Limb (tissue), 2 donors: ENCODE measurements at regions not wholly inside any gene's neighbourhood (a gene's known extent, or its start where the extent isn't known, plus 50 kb on each side); places are given as distances from the start of the nearest gene placed in this dataset.
A peak's percentile ranks its signal among the peaks of the same experiment; 100 is the strongest.

Source experiments
- DNase-seq, 2 donors: peaks; one replicate each; pipeline ENCODE4 v3.0.0-alpha.2; 2016; ENCODE audit errors: extremely low spot score in 2 of 2

DNA sequence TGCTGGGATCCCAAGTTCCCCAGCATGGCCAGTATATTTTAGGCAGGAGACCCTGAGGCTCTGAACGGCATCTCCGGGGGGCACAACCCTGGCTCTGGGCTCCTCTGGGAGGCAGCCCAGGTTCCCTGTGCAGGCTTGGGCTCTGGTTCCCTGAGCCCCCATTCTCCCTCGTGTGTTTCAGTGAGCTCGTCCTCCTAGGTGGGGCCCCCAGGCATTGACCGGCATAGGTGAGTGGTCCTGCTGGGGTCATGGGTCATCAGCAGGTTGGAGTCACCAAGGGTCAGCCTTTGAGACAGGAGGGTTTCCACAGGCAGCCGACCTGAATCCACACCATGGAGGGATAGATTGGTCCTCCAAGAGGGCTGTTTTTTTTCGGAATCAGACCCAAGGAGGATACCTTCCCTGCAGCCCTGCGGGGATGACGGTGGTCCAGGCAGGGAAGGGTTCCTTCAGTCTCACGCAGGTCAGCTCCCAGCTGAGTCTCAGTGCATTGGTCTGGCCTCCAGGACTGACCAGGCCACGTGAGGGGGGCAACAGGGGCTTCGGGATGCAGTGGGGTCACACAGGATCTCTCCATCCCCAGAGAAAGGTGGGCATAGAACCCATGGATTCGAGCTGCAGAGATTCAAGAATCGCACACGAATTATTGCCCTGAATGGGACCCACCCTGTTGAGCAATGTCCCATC, 226.0 kb downstream of the SNRPN start:
- peak in 1 of 2 donors; percentile 16 for DNase-seq

DNA sequence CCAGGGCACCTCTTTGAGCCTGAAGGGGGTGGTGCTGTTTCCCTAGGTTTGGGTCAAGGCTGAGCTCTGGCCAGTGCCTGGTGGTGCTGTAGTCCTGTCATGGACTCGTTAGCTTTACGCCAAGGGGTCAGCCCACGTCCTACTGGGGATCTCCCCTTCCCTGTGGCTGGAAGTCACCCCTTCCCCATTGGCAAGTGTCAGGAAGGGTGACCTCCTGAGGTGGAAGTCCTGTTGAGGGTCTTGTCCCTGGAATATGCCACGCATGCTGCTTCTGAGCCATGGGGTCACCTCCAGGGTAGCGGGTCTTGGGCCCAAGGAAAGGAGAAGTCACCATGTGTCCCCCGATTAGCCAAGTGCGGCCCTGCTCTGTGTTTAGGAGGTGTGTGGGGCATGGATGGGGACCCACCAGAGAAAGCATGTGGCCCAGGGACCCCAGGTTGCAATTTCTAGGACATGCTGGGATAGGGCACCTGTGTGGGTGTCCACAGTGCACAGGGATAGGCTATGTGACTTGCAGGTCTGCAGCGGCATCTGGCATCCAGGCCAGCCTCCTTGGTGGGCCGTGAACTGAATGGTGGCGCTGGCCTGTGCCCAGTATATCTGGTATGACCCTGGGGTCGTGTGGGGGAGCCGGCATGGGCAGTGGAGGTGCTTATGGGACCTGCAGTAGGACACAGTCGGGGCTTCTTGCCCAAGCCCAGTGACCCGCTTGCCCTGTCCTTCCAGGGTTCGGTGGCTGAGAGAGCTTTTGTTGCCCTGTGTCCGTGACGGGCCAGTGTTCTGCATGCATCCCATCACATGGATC, 226.7 kb downstream of the SNRPN start:
- no peak for DNase-seq

DNA sequence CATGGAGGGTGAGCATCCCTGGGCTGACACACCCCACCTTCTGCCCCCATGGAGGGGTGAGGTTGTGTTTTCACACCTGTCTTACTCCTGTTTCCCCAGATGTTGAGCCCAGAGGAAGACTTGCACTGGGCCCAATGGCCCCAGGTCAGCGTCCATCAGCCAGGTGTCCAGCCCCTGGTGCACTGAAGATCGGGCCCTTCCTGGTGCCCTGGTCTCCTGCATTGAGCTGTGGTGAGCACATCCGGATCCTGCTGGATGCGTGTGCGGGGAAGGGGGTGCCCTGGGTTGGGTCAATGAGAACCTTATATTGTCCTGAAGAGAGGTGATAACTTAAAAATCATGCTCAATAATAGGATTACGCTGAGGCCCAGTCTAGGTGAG, 227.3 kb downstream of the SNRPN start:
- DNase-seq, result peak in 1 of 2 donors; percentile 13

DNA sequence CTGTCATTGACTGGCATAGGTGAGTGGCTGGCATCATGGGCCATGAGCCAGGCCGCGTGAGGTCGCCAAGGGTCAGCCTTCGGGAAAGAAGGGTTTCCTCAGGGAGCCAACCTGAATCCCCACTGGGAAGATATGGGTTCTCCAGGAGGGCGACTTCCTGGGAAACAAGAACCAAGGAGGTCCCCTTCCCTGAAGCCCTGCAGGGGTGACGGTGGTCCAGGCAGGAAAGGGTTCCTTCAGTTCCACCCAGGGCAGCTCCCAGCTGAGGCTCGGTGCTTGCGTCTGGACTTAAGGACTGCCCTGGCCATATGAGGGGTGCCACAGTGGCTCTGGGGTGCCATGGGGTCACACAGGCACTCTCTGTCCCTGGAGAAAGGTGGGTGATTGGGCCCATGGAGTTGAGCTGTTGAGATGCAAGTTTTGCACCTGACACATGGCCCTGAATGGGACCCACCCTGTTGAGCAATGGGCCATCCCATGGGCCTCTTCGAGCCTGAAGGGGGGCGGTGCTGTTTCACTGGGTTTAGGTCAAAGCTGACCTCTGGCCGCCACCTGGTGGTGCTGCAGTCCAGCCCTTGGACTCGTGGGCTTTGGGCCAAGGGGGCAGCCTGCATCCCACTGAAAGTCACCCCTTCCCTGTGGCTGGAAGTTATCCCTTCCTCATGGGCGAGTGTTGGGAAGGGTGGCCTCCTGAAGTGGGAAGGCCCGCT, 228.1 kb downstream of the SNRPN start:
- no peak for DNase-seq

DNA sequence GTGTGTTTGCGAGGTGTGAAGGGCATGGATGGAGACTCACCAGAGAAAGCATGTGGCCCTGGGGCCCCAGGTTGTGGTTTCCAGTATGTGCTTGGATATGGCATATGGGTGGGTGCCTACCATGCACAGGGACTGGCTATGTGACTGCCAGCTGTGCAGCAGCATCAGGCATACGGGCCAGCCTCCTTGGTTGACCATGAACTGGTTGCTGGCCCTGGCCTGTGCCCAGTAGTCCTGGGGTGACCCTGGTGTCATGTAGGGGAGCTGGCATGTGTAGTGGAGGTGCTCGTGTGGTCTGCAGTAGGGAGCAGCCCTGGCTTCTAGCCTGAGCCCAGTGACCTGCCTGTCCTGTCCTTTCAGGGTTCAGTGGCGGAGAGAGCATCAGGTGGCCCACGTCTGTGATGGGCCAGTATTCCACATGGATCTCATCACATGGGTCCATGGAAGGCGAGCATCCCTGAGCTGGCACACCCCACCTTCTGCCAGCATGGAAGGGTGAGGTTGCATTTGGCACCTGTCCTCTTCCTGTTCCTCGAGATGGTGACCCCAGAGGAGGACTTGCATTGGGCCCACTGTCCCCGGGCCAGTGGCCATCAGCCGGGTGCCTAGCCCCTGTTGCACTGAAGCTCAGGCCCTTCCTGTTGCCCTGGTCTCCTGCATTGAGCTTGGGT, 228.9 kb downstream of the SNRPN start:
- peak in 1 of 2 donors; percentile 9 for DNase-seq

DNA sequence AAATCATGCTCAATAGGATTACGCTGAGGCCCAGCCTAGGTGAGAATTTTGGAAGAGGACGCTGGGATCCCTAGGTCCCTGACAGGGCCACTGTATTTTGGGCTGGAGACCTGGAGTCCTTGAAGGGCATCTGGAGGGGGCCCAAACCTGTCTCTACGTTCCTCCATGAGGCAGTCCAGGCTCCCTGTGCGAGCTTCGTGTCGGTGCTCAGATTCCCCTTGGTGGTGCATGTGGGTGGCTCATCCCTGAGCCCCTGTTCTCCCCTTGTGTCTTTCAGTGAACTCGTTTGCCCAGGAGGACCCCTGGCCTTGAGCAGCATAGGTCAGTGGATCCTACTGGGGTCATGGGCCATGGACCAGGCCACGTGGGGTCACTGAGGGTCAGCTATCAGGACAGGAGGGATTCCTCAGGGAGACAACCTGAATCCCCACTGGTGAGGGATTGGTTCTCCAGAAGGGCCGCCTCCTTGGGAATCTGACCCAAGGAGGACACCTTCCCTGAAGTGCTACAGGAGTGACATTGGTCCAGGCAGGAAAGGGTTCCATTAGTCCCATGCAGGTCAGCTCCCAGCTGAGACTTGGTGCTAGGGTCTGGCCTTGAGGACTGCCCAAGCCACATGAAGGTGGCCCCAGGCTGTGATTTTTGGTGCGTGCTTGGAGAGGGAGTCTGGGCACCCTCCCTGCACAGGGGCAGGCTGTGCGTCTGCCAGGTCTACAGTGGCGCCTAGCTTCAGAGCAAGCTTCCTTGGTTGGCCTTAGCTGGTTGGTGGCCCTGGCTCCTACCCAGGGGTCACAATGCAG, 229.8 kb downstream of the SNRPN start:
- no peak for DNase-seq

DNA sequence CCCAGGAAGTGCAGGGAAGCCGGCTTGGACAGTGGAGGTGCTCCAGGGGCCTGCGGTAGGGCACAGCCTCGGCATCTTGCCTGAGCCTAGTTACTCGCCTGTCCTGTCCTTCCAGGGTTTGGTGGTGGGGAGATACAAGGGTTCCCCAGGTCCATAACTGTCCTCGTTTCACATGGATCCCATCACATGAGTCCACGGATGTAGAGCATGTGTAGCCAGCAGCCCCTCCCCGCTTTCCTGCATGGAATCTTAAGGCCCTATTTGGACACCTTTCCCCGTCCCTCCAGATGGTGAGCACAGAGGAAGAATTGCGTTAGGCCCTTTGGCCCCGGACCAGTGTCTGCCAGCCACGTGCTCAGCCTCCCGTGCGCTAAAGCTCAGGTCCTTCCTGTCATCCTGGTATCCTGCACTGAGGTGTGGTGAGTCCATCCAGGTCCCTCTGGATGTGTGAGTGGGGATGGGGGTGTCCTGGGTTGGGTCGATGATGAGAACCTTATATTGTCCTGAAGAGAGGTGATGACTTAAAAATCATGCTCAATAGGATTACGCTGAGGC, 230.4 kb downstream of the SNRPN start:
- no peak for DNase-seq

DNA sequence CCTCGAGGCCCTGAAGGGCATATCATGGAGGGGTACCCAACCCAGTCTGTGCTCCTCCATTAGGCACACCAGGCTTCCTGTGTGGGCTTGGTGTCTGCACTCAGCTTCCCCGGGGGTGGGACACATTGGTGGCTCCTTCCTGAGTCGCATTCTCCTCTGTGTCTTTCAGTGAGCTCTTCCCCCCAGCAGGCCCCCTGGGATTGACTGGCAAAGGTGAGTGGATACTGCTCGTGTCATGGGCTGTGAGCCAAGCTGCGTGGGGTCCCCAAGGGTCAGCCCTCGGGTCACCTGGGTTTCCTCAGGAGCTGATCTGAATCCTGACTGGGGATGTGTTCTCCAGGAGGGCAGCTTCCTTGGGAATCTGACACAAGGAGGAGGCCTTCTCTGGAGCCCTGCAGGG, 231.0 kb downstream of the SNRPN start:
- no peak for DNase-seq

DNA sequence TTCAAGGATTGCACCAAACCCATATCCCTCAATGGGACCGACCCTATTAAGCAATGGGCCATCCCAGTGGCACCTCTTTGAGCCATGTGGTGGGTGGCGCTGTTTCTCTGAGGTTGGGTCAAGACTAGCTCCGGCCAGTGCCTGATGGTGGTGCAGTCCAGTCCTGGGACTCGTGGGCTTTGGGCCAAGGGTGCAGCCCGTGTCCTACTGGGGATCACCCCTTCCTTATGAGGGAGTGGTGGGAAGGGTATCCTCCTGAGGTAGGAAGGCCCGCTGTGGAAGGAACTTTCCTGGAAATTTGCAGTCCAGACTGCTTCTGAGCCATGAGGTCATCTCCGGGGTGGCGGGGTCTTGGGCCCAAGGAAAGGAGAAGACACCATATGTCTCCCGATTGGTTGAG, 231.6 kb downstream of the SNRPN start:
- DNase-seq, result no peak

DNA sequence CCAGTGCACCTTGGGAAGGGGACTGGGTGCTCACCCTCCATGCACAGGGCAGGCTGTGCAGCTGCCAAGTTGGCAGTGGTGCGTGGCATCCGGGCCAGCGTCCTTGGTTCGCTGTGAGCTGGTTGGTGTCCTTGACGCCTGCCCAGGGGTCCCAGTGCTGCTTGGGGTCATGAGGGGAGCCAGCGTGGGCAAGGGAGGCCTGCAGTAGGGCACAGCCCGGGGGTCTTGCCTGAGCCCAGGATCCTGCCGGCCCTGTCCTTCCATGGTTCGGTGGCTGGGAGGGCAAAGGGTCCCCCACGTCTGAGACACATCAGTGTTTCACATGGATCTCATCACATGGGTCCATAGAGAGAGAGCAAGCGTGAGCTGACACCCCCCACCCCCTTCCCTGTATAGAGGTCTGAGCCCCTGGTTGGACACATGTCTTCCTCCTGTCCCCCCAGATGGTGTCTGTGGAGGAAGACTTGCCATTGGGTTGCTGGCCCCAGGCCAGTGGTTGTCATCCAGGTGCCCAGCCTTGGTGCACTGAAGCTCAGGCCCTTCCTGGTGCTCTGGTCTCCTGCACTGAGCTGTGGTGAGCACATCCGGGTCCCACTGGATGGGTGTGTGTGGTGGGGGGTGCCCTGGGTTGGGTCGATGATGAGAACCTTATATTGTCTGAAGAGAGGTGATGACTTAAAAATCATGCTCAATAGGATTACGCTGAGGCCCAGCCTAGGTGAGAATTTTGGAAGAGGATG, 232.3 kb downstream of the SNRPN start:
- no peak for DNase-seq

DNA sequence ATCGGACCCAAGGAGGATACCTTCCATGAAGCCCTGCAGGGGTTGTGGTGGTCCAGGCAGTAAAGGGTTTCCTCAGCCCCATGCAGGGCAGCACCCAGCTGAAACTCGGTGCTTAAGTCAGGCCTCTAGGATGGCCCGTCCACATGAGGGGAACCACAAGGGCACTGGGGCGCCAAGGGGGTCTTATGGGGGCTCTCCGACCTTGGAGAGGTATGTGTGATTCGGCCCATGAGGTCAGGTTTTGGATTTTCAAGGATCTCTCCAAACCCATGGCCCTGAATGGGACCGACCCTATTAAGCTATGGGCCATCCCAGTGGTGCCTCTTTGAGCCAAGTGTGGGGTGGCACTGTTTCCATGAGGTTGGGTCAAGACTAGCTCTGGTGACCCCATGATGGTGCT, 233.3 kb downstream of the SNRPN start:
- no peak for DNase-seq

DNA sequence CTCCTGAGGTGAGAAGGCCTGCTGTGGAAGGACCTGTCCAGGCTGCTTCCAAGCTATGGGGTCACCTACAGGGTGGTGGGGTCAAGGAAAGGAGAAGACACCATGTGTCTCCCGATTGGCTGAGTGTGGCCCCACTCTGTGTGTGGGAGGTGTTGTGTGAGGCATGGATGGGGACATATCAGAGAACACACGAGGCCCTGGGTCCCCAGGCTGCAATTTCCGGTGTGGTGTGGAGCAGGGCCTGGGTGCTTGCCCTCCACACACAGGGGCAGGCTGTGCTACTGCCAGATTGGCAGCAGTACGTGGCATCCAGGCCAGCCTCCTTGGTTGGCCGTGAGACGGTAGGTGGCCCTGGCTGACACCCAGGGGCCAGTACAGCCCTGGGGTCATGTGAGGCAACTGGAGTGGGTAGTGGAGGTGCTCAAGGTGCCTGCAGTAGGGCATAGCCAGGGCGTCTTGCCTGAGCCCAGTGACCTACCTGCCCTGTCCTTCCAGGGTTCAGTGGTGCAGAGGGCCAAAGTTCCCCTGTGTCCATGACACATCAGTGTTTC, 233.8 kb downstream of the SNRPN start:
- no peak for DNase-seq

DNA sequence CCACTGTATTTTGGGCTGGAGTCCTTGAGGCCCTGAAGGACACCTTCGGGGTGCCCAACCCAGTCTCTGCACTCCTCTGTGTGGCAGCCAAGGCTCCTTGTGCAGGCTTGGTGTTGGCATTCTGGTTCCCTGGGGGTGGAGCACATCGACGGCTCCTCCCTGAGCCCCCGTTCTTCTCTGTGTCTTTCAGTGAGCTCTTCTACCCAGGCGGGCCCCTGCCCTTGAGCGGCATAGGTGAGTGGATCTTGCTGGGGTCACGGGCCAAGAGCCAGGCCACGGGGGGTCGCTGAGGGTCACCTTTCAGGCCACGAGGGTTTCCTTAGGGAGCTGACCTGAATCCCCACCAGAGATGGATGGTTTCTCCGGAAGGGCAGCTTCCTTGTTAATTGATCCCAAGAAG, 234.8 kb downstream of the SNRPN start:
- DNase-seq, result no peak

DNA sequence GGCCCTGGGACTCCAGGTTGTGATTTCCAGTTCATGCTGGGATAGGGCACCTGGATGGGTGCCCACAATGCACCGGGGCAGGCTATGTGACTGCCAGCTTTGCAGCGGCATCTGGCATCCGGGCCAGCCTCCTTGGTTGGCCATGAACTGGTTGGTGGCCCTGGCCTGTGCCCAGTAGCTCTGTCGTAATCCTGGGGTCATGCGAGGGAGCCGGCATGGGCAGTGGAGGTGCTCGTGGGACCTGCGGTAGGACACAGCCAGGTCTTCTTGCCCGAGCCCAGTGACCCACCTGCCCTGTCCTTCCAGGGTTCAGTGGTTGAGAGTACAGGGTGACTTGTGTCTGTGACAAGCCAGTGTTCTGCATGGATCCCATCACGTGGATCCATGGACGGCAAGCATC, 237.9 kb downstream of the SNRPN start:
- no peak for DNase-seq

DNA sequence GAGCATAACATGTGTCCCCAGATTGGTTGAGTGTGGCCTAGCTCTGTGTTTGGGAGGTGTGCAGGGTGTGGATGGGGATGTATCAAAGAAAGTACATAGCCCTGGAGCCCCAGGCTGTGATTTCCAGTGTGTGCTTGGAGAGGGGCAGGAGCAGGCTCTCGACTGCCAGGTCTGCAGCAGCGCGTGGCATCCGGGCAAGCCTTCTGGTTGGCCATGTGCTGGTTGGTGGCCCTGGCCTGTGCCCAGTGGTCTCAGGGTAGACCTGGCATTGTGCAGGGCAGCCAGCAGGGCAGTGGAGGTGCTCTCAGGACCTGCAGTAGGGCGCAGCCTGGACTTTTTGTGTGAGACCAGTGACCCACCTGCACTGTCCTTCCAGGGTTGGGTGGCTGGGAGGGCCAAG, 231.5 kb downstream of the UBE3A start:
- no peak for DNase-seq

DNA sequence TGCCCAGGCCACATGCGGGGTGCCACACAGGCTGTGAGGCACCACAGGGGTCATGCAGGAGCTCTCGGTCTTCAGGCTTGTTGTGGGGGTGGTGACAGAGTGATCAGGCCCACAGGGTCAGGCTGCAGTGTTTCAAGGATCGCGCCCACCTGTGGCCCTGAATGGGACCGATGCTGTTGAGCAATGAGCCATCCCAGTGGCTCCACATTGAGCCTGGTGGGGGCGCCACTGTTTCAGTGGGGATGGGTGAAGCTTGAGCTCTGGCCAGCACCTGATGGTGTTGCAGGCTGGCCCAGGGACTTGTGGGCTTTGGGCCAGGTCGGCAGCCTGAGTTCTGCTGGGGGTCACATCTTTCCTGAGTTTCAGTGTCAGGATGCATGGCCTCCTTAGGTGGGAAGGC, 230.1 kb downstream of the UBE3A start:
- no peak for DNase-seq

DNA sequence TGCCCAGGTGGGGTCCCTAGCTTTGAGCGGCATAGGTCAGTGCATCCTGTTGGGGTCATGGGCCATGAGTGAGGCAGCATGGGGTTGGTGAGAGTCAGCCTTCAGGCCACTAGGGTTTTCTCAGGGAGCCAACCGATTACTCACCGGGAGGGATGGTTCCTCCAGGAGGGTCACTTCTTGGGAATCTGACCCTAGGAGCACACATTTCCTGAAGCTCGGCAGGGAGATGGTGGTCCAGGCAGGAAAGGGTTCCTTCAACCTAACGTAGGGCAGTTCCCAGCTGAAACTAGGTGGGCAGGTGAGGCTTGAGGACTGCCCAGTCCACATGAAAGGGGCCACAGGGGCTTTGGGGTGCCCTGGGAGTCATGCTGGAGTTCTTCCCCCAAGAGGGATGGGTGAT, 218.0 kb downstream of the UBE3A start:
- no peak for DNase-seq

DNA sequence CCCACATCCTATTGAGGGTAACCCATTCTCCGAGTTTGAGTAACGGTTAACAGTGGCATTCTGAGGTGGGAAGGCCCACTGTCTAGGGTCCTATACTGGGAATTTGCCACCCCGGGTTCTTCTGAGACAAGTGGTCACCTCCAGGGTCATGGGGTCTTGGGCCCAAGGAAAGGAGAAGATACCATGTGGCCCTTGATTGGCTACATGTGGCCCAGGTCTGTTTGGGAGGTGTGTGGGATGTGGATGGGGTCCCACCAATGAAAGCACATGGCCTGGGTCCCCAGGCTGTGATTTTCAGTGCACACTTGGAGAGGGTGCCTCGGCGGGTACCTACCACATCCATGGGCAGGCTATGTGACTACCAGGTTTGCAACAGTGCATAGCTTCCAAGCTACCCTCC, 214.4 kb downstream of the UBE3A start:
- DNase-seq, result no peak

DNA sequence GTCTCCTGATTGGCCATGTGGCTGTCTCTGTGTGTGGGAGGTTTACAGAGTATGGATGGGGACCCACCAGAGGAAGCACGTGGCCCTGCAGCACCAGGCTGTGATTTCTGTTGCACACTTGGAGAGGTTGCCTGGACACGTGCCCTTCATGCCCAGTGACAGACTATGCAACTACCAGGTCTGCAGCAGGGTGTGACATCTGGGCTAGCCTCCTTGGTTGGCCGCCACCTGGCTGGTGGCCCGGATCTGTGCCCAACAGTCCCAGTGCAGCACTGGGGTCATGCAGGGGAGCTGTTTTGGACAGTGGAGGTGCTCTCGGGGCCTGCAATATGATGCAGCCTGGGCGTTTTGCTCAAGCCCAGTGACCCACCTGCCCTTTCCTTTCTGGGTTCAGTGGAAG, 212.5 kb downstream of the UBE3A start:
- no peak for DNase-seq

DNA sequence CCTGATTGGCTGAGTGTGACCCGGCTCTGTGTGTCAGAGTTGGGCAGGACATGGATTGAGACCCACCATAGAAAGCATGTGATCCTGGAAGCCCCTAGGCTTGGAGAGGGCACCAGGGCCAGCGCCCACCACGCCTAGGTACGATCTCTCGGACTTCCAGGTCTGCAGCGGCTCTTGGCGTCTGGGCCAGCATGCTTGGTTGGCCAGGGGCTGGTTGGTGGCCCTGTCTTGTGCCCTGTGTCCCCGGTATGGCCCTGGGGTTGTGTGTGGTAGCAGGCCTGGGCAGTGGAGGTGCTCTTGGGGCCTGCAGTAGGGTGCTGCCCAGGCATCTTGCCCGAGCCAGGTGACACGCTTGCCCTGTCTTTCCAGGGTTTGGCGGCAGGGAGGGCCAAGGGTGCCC, 210.6 kb downstream of the UBE3A start:
- no peak for DNase-seq
